ENCODE measurements at regions not wholly inside any gene's neighbourhood (a gene's known extent, or its start where the extent isn't known, plus 50 kb on each side); places are given as distances from the start of the nearest gene placed in this dataset.

DNA sequence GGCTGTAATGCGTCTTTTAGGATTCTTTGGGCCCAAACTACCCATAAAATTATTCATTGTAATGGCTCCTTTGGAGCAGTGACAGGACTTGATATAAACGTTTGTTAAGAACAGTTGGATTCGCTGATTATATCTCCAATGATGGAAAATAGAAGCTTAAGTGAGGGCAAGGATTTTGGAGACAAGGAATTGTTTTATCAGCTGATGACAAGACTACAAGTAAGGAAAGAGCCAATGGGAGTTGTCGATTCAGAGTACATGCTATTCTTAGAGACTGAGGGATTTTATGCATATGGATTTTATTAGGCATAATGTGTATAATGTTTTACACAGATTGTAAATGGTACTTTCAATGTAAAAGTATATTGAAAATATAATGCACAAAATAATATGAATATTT is 425.5 kb upstream of the RIOK2 start:
- no peak for DNase-seq

GRCh38 chr5:97618721-97619120 is 435.7 kb upstream of the RIOK2 start:
- DNase-seq = no peak

GRCh38 chr5:97623441-97623840 is 440.4 kb upstream of the RIOK2 start:
- DNase-seq = no peak

- DNase-seq = no peak
Observed at GRCh38 chr5:97624886-97625285, 441.8 kb upstream of the RIOK2 start.

DNA sequence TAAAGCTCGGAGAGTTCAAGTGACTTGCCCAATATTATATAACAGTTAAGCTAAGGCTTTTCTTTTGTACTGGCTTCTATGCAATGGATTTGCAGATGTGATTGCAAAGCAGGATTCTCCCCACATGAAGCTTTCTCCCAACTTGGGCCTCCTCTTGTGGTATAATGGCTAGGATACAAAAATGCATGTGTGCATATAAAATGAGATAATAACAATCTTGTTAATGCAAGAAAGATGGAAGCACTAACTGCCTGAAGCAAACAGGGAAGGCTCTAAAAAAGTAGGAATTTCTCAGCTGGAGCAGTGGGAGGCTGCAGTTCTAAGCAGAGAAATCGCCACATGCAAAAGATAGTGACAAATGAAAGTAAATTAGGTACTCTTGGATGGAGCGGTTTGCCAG is 444.2 kb upstream of the RIOK2 start:
- DNase-seq = no peak

GRCh38 chr5:97628031-97628430 is 445.0 kb upstream of the RIOK2 start:
- DNase-seq = no peak

GRCh38 chr5:97628807-97629206 is 445.8 kb upstream of the RIOK2 start:
- DNase-seq = no peak

DNA sequence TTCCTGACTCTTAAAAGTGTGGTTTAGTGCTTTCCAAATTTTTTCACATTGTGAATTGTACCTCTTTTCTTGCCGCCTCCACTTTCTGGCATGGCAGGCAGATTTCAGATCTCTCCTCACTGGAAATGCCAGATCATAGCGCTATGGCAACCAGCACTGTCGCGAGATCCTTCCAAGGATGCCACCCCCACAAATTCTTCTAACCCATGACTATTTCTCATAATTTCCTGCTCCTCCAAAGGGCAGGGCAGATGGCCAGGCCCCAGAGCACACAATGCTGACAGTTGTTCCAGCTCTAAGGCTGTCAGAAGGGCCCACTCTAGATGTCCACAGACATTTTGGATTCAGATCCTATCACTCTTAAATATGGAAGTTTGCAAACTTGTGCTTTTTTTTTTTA is 446.2 kb upstream of the RIOK2 start:
- DNase-seq = no peak

GRCh38 chr5:97635553-97635952 is 452.5 kb upstream of the RIOK2 start:
- DNase-seq = no peak

- DNase-seq = no peak
Observed at GRCh38 chr5:97636766-97637165, 453.7 kb upstream of the RIOK2 start.

DNA sequence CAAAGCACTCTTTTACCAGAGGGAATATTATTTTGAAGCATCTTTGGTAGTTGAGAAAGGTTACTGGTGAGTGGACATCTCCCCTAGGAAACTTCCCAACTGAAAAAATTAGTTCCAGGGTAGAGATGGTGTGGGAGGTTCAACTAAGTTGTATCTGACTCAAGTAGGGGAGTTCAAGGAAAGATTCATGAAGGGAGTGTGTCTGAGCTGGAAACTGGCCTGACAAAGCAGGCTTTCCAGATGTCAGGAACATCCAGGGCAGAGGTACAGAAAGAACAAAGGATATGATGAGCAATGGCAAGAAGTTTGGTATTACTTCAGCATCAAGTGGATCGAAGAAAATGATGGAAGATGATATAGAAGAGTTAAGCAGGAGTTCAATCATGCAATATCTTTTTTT is 458.0 kb upstream of the RIOK2 start:
- DNase-seq = no peak

DNA sequence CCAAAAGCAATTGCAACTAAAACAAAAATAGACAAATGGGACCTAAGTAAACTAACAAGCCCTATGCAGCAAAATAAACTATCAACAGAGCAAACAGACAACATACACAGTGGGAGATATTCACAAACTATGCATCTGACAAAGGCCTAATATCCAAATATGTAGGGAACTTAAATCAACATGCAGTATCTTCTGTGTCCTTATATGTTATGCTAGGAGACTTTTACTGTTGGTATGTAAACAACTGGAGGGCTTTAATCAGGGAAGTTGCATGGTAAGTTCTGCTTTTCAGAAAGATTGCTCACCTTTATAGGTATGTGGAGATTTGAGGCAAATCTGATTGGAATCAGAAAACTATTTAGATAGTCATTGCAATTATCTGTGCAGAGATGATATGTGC is 461.2 kb upstream of the RIOK2 start:
- DNase-seq = no peak

DNA sequence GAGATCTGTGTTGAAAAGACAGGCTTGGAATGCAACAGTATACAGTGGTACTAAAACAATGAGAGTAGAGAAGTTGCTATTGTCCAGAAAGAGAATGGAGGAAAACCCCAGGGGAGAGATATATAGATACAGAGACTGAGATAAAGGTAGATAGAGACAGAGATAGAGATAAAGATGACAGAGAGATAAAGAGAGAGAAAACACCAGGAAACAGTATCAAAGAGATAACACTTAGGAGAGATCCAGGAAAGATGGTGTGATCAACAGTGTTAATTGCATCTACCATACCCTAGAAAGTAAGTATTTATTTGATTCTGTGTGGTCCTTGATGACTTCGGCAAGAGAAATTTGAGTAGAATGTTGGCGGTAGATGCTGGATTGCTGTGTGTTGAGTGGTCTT is 461.8 kb upstream of the RIOK2 start:
- DNase-seq = no peak

- DNase-seq = no peak
Observed at GRCh38 chr5:97657239-97657638, 474.2 kb upstream of the RIOK2 start.

GRCh38 chr5:97658116-97658900 is 475.3 kb upstream of the RIOK2 start:
- DNase-seq = no peak

DNA sequence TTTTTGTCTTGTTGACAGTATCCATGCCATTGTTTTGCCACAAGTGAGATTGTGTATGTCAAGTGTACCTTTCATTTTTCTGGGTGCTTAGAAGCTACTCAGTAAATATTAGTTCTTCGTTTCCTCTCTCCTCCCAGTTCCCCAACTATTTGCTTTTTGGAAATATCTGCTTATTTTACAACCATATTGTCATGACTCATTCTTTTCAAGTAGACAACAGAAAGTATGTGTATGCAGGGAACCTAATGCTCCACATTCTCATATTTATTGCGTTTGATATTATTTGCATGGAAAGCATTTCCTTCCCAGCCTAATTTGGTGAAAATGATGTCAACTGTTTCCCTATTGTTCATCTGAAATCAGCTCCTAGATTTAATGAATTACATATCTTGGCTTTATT is 483.7 kb upstream of the RIOK2 start:
- no peak for DNase-seq

DNA sequence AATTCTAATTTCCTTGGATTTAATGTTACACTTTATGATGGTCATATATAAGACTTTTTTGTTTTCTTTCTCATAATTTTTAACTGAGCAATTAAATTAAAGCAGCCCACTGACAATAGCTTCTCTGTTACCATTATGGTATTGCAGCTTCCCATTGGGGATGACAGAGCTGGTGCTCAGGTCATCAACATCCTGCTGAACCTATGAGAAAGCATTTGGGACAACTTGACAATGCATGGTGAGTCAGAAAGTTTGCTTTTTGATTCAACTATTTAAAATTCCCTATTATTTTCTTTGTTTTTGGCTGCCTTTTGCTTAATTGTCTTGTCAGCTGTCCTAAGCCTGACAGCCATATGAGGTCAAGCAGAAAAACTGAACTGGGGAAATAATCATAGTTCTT is 487.4 kb upstream of the RIOK2 start:
- no peak for DNase-seq

GRCh38 chr5:97676608-97677007 is 493.6 kb upstream of the RIOK2 start:
- no peak for DNase-seq

DNA sequence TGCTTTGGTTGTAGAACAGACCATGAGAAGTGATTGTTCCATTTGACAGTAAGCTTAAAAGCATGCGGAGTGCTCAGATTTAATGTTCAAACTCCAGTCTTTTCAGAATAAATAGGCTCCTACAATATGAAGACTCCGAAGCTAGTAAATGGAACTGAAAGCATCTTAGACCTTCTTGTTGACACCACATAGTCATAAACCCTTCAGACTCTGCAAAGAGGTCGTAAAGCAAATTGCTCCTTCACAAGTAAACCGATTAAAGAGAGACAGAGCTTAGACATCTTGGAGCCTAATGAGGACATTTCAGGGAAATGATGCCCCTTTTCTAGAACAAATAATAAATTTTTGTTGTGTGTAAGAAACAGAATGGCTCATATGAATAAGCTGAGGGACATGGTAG is 511.0 kb upstream of the RIOK2 start:
- no peak for DNase-seq

- DNase-seq = no peak
Observed at GRCh38 chr5:97714424-97714823, 531.4 kb upstream of the RIOK2 start.

DNA sequence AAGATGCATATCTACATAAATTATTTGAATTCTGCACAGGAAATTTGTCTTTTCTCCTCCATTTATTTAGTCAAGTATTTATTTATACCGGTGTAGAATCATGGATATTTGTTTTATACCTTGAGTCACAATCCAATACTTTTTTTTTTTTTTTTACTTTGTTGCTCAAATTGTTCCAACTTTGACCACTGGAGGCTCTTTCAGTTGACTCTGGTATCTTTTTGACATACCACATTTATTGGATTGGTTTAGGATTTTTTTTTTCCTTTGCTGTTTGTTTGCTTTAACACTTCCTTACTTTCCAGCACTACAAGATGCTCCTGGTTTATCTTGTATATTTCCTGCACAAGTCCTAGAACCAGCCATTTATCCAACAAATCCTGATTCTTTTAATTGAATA is 543.1 kb upstream of the RIOK2 start:
- no peak for DNase-seq

DNA sequence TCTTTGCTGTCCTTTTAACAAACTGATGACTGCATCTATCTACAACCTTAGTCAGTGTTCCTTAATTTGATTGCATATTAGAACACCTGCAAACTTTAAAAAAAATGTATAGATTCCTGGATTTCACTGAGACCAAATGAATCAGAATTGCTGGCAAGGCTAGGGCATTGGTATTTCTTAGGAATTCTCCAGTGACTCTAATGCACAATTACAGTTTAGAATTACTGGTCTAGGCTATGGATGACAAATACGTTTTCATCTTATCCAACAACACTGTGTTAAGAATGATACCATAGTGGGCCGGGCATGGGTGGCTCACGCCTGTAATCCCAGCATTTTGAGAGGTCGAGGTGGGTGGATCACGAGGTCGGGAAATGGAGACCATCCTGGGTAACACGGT is 545.9 kb upstream of the RIOK2 start:
- DNase-seq = no peak

- no peak for DNase-seq
Observed at GRCh38 chr5:97729938-97730337, 546.9 kb upstream of the RIOK2 start.

GRCh38 chr5:97735209-97735608 is 552.2 kb upstream of the RIOK2 start:
- DNase-seq = no peak

DNA sequence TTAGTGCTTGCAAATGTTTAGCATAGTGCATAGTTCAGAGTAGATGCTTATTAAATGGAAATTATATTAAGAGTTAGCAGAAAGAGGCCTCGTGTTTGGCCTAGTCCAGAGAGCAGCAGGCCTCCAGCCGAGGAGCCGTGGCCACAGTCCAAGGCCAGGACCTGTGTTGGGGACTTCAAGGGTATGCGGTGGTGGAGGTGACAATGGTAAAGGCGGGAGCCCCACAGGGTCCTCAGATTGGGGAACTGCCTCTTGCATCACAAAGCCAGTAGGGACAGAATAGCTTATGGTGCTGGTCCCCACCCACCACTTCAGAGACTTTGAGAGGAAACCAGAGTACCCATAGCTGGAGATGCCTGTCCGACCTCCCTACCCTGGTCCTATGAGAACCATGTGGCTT is 554.6 kb upstream of the RIOK2 start:
- DNase-seq = no peak

DNA sequence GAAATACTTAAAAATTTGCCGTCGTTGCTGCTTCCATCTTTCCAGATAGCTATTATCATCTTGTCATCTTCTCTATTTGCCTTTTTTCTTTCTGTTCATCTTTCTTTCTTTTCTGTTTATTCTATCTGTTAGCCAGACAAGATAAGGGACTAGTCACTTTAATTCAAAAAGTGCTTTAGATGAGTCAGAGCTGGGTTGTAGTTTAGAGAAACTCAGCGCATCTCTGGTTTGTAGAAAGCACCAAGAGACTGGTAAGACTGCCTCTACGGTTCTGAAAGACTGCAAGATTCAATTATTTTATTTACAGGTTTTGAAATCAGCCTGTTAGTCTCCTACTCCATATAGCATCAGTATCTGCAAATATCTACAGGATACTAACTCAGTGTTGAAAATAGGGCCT is 562.8 kb upstream of the RIOK2 start:
- no peak for DNase-seq

Measured in stimulated activated CD4-positive, alpha-beta T cell treated with anti-CD3 and anti-CD28 coated beads, Interleukin-2, amount 100 ng/mL, for 48 hours (primary cell).